Esophagus muscularis mucosa (tissue), 4 donors: ENCODE measurements at regions not wholly inside any gene's neighbourhood (a gene's known extent, or its start where the extent isn't known, plus 50 kb on each side); places are given as distances from the start of the nearest gene placed in this dataset.
A peak's percentile ranks its signal among the peaks of the same experiment; 100 is the strongest.

Experiments used
- DNase-seq: peaks from one replicate; pipeline ENCODE4 v3.0.0-alpha.2; 2017; ENCODE audit errors: extremely low spot score
- H3K27ac ChIP-seq, 4 donors: fragments of 200-600 bp; sonication (generic); replicated peaks in 1 of 4; 1 replicate in 3 of 4; 2 replicates in 1 of 4; pipeline ENCODE4 v1.5.1; 2016 to 2019; ENCODE audit warnings: mild to moderate bottlenecking in 1 of 4
- H3K27me3 ChIP-seq, 4 donors: fragments of 200-600 bp; sonication (generic); one replicate each; pipeline versions ENCODE4 v1.5.1 to v1.6.0; 2016 to 2019
- H3K36me3 ChIP-seq, 4 donors: fragments of 200-600 bp; sonication (generic); one replicate each; pipeline ENCODE4 v1.5.1; 2016 to 2019
- H3K4me1 ChIP-seq, 4 donors: fragments of 200-600 bp; sonication (generic); one replicate each; pipeline ENCODE4 v1.5.1; 2016 to 2019
- H3K4me3 ChIP-seq, 4 donors: fragments of 200-600 bp; sonication (generic); 1 replicate in 2 of 4; 2 replicates in 2 of 4; pipeline ENCODE4 v1.5.1; 2016 to 2019; ENCODE audit warnings: mild to moderate bottlenecking in 4 of 4, moderate library complexity in 1 of 4
- H3K9me3 ChIP-seq, 4 donors: fragments of 200-600 bp; sonication (generic); 1 replicate in 3 of 4; 2 replicates in 1 of 4; pipeline ENCODE4 v1.5.1; 2016 to 2019
- CTCF ChIP-seq, 3 experiments: fragments of 200-600 bp in 2 of 3; fragments of 450-650 bp in 1 of 3; sonication (generic) in 2 of 3; IDR thresholded peaks; one replicate each; pipeline ENCODE4 v1.5.1; 2017 to 2019; ENCODE audit warnings: antibody characterized with exemption in 3 of 3, mild to moderate bottlenecking in 2 of 3, moderate library complexity in 1 of 3
- EP300 ChIP-seq: sonication (generic); formaldehyde crosslinking; IDR thresholded peaks from one replicate; pipeline ENCODE4 v1.6.1; 2017; ENCODE audit warnings: antibody characterized with exemption
- POLR2A ChIP-seq: fragments of 450-650 bp; IDR thresholded peaks from one replicate; pipeline ENCODE4 v1.6.1; 2017; ENCODE audit warnings: antibody characterized with exemption, moderate library complexity, mild to moderate bottlenecking, low read depth
- POLR2AphosphoS5 ChIP-seq, 2 donors: sonication (generic); formaldehyde crosslinking; IDR thresholded peaks; one replicate each; pipeline ENCODE4 v1.6.1; 2017; ENCODE audit warnings: antibody characterized with exemption in 2 of 2
- WGBS: methylation state at CpG from one replicate; pipeline ENCODE4 v1.1.5; 2018; 5-methylcytosine and 5-hydroxymethylcytosine counted together
- intact Hi-C: fragments of 100-400 bp; cut with DNase I; formaldehyde crosslinking; loops from one replicate; pipeline ENCODE4 v1.15.1; 2023

GRCh38 chr9:119662329-119662728 lies 293.1 kb upstream of the BRINP1 start:
- H3K36me3 ChIP-seq, result no peaks in the 10 kb centered on the region
- no peaks in the 10 kb centered on the region for H3K27me3 ChIP-seq
- 80% methylated on average over 4 of the region's 4 CpGs for WGBS
- no peaks in the 10 kb centered on the region for H3K9me3 ChIP-seq
- no peak overlapping the region for H3K27ac ChIP-seq
- TF ChIP-seq POLR2AphosphoS5 (IDR thresholded peaks at IDR 0.05), result no peak
- TF ChIP-seq EP300, result no peak
- H3K4me3 ChIP-seq, result no peak overlapping the region
- intact Hi-C loops, result no loop called here
- H3K4me1 ChIP-seq, result no peaks in the 10 kb centered on the region
- DNase-seq, result peak; percentile 17

- no peak for TF ChIP-seq POLR2A
- no peak for TF ChIP-seq POLR2AphosphoS5 (IDR thresholded peaks at IDR 0.05)
- no peak for TF ChIP-seq EP300
- no peak for TF ChIP-seq CTCF (IDR thresholded peaks at IDR 0.05)
- H3K27ac ChIP-seq, result no peak overlapping the region
- intact Hi-C loops, result no loop called here
Measured at GRCh38 chr9:119652931-119653330, 283.7 kb upstream of the BRINP1 start.

GRCh38 chr9:119649205-119649604 lies 280.0 kb upstream of the BRINP1 start:
- no peak overlapping the region for H3K27ac ChIP-seq
- intact Hi-C loops, result no loop called here

More at GRCh38 chr9:119652931-119653330, 283.7 kb upstream of the BRINP1 start:
- DNase-seq, result no peak
- H3K36me3 ChIP-seq, result no peaks in the 10 kb centered on the region
- WGBS, result 68% methylated on average over 5 of the region's 5 CpGs
- H3K9me3 ChIP-seq, result no peaks in the 10 kb centered on the region
- H3K27me3 ChIP-seq, result peaks cover 0 to 5% (median 0%) of the 10 kb centered on the region in 4 donors
- H3K4me3 ChIP-seq, result no peak overlapping the region
- H3K4me1 ChIP-seq, result no peaks in the 10 kb centered on the region

GRCh38 chr9:119639287-119639955 lies 270.2 kb upstream of the BRINP1 start:
- Histone ChIP-seq H3K27me3 (no peaks in the 10 kb centered on the region), H3K4me1 (no peaks in the 10 kb centered on the region), H3K9me3 (no peaks in the 10 kb centered on the region), H3K36me3 (no peaks in the 10 kb centered on the region), H3K4me3 (no peak overlapping the region), H3K27ac (no peak overlapping the region)
- TF ChIP-seq CTCF (IDR thresholded peaks at IDR 0.05), result no peak
- TF ChIP-seq POLR2AphosphoS5 (IDR thresholded peaks at IDR 0.05), result no peak
- no peak for TF ChIP-seq POLR2A
- no peak for TF ChIP-seq EP300
- intact Hi-C loops, result no loop called here
- no peak for DNase-seq
- WGBS, result 52% methylated on average over 12 of the region's 12 CpGs

More at GRCh38 chr9:119649205-119649604, 280.0 kb upstream of the BRINP1 start:
- TF ChIP-seq POLR2A, result no peak
- no peak for DNase-seq
- no peaks in the 10 kb centered on the region for H3K9me3 ChIP-seq
- H3K4me3 ChIP-seq, result no peak overlapping the region
- H3K36me3 ChIP-seq, result no peaks in the 10 kb centered on the region
- no peaks in the 10 kb centered on the region for H3K4me1 ChIP-seq
- peaks cover 0 to 5% (median 0%) of the 10 kb centered on the region in 4 donors for H3K27me3 ChIP-seq

- WGBS, result 70% methylated on average over 8 of the region's 8 CpGs
- Histone ChIP-seq H3K4me3 (no peak overlapping the region), H3K27ac (no peak overlapping the region), H3K9me3 (no peaks in the 10 kb centered on the region), H3K36me3 (no peaks in the 10 kb centered on the region), H3K27me3 (no peaks in the 10 kb centered on the region), H3K4me1 (no peaks in the 10 kb centered on the region)
- TF ChIP-seq EP300 (no peak), CTCF (IDR thresholded peaks at IDR 0.05) (no peak), POLR2AphosphoS5 (IDR thresholded peaks at IDR 0.05) (no peak), POLR2A (no peak)
- intact Hi-C loops, result no loop called here
- no peak for DNase-seq
Measured at GRCh38 chr9:119634006-119634405, 264.8 kb upstream of the BRINP1 start.

- 80% methylated on average over 1 of the region's 1 CpG for WGBS
- Histone ChIP-seq H3K36me3 (no peaks in the 10 kb centered on the region), H3K4me1 (no peaks in the 10 kb centered on the region), H3K27me3 (no peaks in the 10 kb centered on the region), H3K27ac (no peak overlapping the region), H3K4me3 (no peak overlapping the region), H3K9me3 (no peaks in the 10 kb centered on the region)
- intact Hi-C loops, result no loop called here
- TF ChIP-seq POLR2A, result no peak
- TF ChIP-seq POLR2AphosphoS5 (IDR thresholded peaks at IDR 0.05), result no peak
- no peak for TF ChIP-seq EP300
- TF ChIP-seq CTCF (IDR thresholded peaks at IDR 0.05), result no peak
- no peak for DNase-seq
Measured at GRCh38 chr9:119611565-119611964, 242.3 kb upstream of the BRINP1 start.
